NOMO-1 treated with DMSO at 0.1 percent for 48 hours (cell line): ENCODE measurements at regions not wholly inside any gene's neighbourhood (a gene's known extent, or its start where the extent isn't known, plus 50 kb on each side); places are given as distances from the start of the nearest gene placed in this dataset.

Experiments
- DNase-seq: peaks from one replicate; lab custom pipeline; 2025; ENCODE audit not compliant: unreplicated experiment; lab: John Stamatoyannopoulos, UW

DNA sequence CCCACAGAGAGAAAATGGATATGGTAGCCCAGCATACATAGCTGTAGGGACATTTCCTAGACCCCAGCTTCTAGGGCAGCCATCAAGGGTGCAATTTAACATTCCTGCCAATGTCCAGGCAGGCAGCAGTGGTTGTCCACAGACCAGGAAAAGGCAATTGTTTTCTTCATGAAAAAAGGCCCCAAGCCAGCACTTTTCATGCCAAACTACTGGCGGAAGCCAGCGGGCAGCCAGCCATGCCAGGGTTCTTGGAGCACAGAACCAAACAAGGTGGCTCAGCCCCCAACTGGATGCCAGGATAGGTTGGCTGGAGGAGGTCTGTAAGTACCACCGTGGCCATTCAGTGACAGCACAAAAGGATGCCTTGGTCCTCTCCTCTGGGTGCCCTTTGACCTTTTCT is 94.6 kb downstream of the BANF2 start:
- DNase-seq, result no peak

DNA sequence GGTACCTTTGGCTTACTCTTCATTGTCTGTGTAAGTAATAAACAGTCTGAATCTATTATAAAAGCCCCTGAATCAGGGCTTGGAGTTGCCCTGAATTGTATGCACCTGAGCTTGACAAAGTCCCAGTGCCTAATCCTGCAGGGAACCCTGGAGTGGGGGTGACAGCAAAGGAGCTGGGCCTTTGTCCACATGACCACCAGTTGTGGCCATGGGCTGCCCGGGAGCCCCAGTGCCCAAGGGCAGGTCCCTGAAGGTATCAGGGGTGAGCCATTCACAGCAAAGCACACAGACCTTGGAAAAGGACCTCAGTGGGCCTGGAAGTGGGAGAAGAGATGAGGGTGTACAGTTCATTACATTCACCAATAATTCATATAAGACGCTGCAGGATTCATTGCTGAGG is 94.2 kb downstream of the BANF2 start:
- no peak for DNase-seq

DNA sequence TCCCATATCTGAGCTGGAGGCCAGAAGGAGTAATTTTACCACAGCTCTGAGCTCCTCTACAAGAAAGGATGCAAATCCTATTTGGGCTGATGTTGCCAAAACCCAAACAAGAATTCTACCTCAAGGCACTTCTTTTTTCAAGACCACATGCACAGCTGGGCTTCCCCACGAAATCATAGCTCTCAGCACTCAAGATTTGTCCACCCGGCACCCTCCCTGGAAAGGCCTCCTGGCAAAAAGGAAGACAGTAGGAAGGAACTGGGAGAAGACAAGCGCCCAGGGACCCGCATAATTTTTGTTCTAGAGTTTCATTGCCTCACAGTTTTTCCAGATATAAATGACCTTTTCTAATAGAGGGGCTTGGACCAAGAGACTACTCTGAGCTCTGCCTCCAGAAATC is 90.5 kb downstream of the BANF2 start:
- no peak for DNase-seq

DNA sequence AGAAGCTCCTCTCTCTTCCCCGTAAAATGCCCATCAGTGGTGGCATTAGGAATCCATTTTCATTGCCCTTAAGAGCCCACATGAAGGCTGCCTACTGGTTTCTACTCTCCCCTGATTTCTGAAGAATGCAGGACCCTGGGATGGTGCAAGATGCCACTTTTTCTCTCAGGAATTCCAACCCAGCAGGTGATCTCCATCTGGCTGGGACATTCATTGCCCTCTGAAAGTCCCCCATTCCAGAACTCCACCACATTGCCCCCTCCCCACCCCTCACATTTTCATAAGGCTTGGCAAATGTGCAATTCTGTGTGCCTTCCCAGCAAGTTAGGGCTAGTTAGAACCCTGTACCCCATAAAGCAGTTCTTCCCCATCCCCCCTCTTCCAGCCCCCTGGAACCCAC is 88.0 kb downstream of the BANF2 start:
- DNase-seq, result no peak

DNA sequence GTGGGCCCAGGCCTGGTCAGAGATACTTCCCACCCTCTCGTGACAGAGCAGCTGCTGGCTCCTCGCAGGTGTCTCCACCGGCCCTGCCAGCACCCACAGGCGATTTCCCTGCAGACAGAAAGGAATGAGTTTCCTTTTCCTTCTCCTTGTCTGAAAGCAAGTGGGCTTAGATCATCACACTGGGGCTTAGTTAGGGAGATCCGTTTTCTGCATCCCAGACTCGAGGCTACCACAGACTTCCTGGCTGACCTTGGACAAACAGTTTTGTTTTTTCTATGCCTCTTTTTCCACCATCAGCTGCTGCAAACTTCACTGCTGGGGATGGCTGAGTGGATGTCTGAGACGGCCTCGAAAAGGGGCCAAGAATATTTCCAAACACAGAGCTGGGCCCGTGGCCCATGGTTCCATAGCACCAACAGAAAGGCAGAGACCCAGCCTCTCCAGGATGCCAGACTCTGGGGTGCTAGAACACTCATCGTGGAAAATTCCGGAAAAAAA is 86.5 kb downstream of the BANF2 start:
- DNase-seq, result no peak
